Panc1 (cell line): ENCODE measurements at regions not wholly inside any gene's neighbourhood (a gene's known extent, or its start where the extent isn't known, plus 50 kb on each side); places are given as distances from the start of the nearest gene placed in this dataset.

Source experiments
- ATAC-seq: fragments of 200-7000 bp; cut with Tn5 transposase; 2 replicates; pipeline ENCODE4 v1.9.1; 2020; ENCODE audit warnings: mild to moderate bottlenecking, moderate library complexity
- BruUV-seq: library from RNA; stranded (reverse); fragments of 400-500 nt; replicated peaks from 2 replicates; lab custom pipeline; 2021; lab: Mats Ljungman, UMichigan
- CTCF ChIA-PET: fragments of 300-600 bp; sonication (Branson Sonifier 250); formaldehyde crosslinking; loops from one replicate; lab custom pipeline; 2022; ENCODE audit warnings: antibody characterized with exemption; lab: Charles Lee
- POLR2A ChIA-PET: fragments of 300-600 bp; sonication (Branson Sonifier 250); formaldehyde crosslinking; loops from one replicate; lab custom pipeline; 2022; ENCODE audit warnings: antibody characterized with exemption; lab: Charles Lee
- DNase-seq: peaks from one replicate; pipeline ENCODE4 v3.0.0-alpha.2; 2010; ENCODE audit warnings: low read depth, low spot score
- H3K27ac ChIP-seq: 2 replicates; pipeline ENCODE4 v1.5.1; 2011; ENCODE audit warnings: mild to moderate bottlenecking, low read length, inconsistent platforms
- H3K27me3 ChIP-seq: fragments of 200-500 bp; sonication (Bioruptor generic); 2 replicates; pipeline ENCODE4 v1.6.0; 2014; ENCODE audit warnings: low read length, inconsistent platforms; ENCODE audit not compliant: control insufficient read depth, insufficient read depth
- H3K36me3 ChIP-seq: fragments of 200-500 bp; sonication (Bioruptor generic); 2 replicates; pipeline ENCODE4 v1.5.1; 2014; ENCODE audit warnings: inconsistent platforms, mild to moderate bottlenecking, low read length, moderate library complexity; ENCODE audit not compliant: control insufficient read depth, insufficient read depth
- H3K4me1 ChIP-seq: 2 replicates; pipeline ENCODE4 v1.5.1; 2011; ENCODE audit warnings: inconsistent platforms, mild to moderate bottlenecking, low read length, moderate library complexity; ENCODE audit not compliant: control insufficient read depth, insufficient read depth
- H3K4me3 ChIP-seq, 2 experiments: 2 replicates each; pipeline ENCODE4 v1.5.1; 2011 to 2012; ENCODE audit warnings: low read depth in 2 of 2, low read length in 2 of 2, mild to moderate bottlenecking in 2 of 2, inconsistent platforms in 1 of 2, moderate library complexity in 1 of 2
- H3K9me3 ChIP-seq: fragments of 200-500 bp; sonication (Bioruptor generic); 2 replicates; pipeline ENCODE4 v1.5.1; 2014; ENCODE audit warnings: low read depth, mild to moderate bottlenecking, inconsistent platforms, low read length, moderate library complexity; ENCODE audit not compliant: control insufficient read depth, insufficient read depth
- CTCF ChIP-seq: fragments of 450-650 bp; IDR thresholded peaks from 2 replicates; pipeline ENCODE4 v1.5.1; 2017; ENCODE audit warnings: mild to moderate bottlenecking
- POLR2AphosphoS5 ChIP-seq: IDR thresholded peaks from 2 replicates; pipeline ENCODE4 v1.6.1; 2012; ENCODE audit warnings: mild to moderate bottlenecking, low read depth, low read length, moderate library complexity
- SIN3A ChIP-seq: IDR thresholded peaks from 2 replicates; pipeline ENCODE4 v1.6.1; 2012; ENCODE audit warnings: low read depth, mild to moderate bottlenecking, low read length, moderate library complexity, borderline replicate concordance; ENCODE audit not compliant: insufficient read depth
- TCF7L2 ChIP-seq: IDR thresholded peaks from 2 replicates; pipeline ENCODE4 v1.6.1; 2011; ENCODE audit warnings: mild to moderate bottlenecking, low read depth, low read length, inconsistent platforms
- in situ Hi-C: cut with HindIII; loops from 2 replicates; pipeline ENCODE4 v1.10.0; 2016; ENCODE audit warnings: low sequenced_read_pairs, low pct_unique_long_range_greater_than_20kb
- intact Hi-C: fragments of 100-400 bp; cut with micrococcal nuclease; formaldehyde crosslinking; loops from one replicate; pipeline ENCODE4 v1.10.0; 2022; ENCODE audit not compliant: unreplicated experiment
- TF ChIP-seq, protein P1 (sequence below), 2 experiments: IDR thresholded peaks; 2 replicates each; pipeline ENCODE4 v1.6.1; 2011 to 2012; ENCODE audit warnings: low read depth in 2 of 2, control low read depth in 1 of 2, low read length in 1 of 2, mild to moderate bottlenecking in 1 of 2, moderate library complexity in 1 of 2; ENCODE audit not compliant: insufficient read depth in 1 of 2

- no peak for DNase-seq
- intact Hi-C loops, result no loop called here
These were observed 146.6 kb downstream of the SEC61B start for GRCh38 chr9:99368341-99369326.

GRCh38 chr9:99369327-99369722 lies 147.2 kb downstream of the SEC61B start:
- DNase-seq (no peak), ATAC-seq (no peak)
- no peaks in the 10 kb centered on the region for H3K9me3 ChIP-seq
- no peaks in the 10 kb centered on the region for H3K27me3 ChIP-seq
- in situ Hi-C loops, result no loop called here
- CTCF ChIA-PET, result no interaction called here
- POLR2A ChIA-PET, result no interaction called here
- H3K4me1 ChIP-seq, result no peaks in the 10 kb centered on the region
- TF ChIP-seq, protein P1, sequence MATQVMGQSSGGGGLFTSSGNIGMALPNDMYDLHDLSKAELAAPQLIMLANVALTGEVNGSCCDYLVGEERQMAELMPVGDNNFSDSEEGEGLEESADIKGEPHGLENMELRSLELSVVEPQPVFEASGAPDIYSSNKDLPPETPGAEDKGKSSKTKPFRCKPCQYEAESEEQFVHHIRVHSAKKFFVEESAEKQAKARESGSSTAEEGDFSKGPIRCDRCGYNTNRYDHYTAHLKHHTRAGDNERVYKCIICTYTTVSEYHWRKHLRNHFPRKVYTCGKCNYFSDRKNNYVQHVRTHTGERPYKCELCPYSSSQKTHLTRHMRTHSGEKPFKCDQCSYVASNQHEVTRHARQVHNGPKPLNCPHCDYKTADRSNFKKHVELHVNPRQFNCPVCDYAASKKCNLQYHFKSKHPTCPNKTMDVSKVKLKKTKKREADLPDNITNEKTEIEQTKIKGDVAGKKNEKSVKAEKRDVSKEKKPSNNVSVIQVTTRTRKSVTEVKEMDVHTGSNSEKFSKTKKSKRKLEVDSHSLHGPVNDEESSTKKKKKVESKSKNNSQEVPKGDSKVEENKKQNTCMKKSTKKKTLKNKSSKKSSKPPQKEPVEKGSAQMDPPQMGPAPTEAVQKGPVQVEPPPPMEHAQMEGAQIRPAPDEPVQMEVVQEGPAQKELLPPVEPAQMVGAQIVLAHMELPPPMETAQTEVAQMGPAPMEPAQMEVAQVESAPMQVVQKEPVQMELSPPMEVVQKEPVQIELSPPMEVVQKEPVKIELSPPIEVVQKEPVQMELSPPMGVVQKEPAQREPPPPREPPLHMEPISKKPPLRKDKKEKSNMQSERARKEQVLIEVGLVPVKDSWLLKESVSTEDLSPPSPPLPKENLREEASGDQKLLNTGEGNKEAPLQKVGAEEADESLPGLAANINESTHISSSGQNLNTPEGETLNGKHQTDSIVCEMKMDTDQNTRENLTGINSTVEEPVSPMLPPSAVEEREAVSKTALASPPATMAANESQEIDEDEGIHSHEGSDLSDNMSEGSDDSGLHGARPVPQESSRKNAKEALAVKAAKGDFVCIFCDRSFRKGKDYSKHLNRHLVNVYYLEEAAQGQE (IDR thresholded peaks at IDR 0.05; ENCODE audit: insufficient read depth in 1 of 2, low read depth in 2 of 2, low read length in 1 of 2), result no peak
- TF ChIP-seq SIN3A (no peak), TCF7L2 (no peak), CTCF (no peak), POLR2AphosphoS5 (no peak)
- H3K4me3 ChIP-seq, result no peak overlapping the region
- intact Hi-C loops, result no loop called here
- BruUV-seq, result no TSS peak
- no peaks in the 10 kb centered on the region for H3K36me3 ChIP-seq
- no peak overlapping the region for H3K27ac ChIP-seq

More at GRCh38 chr9:99368341-99369326, 146.6 kb downstream of the SEC61B start:
- ChIA-PET POLR2A (no interaction called here), CTCF (no interaction called here)
- no peak for TF ChIP-seq SIN3A
- TF ChIP-seq, protein P1 (IDR thresholded peaks at IDR 0.05; ENCODE audit: insufficient read depth in 1 of 2, low read depth in 2 of 2, low read length in 1 of 2), result no peak
- no peak for TF ChIP-seq TCF7L2
- TF ChIP-seq CTCF, result no peak
- no peak for TF ChIP-seq POLR2AphosphoS5
- Histone ChIP-seq H3K36me3 (no peaks in the 10 kb centered on the region), H3K9me3 (no peaks in the 10 kb centered on the region), H3K27me3 (no peaks in the 10 kb centered on the region), H3K27ac (no peak overlapping the region), H3K4me3 (peak overlapping the region in 1 of 2 experiments; percentile 37; a peak in 2 of 4 replicates), H3K4me1 (no peaks in the 10 kb centered on the region)
- no TSS peak for BruUV-seq
- peak; percentile 30; the same call in 1 of the 2 replicates for ATAC-seq
- in situ Hi-C loops, result no loop called here
